ENCODE measurements at regions not wholly inside any gene's neighbourhood (a gene's known extent, or its start where the extent isn't known, plus 50 kb on each side); places are given as distances from the start of the nearest gene placed in this dataset.
"Not testable (repeated sequence)": the region's sequence is repeated elsewhere in the genome, so short reads cannot be mapped to it uniquely, and the experiment has no call there.

GRCh38 chrX:89099587-89099986 lies 352.6 kb downstream of the CPXCR1 start:
- H4K8ac ChIP-seq (ENCODE audit: low read depth in 2 of 2, low read length in 2 of 2); H3K9ac ChIP-seq (ENCODE audit: low read depth, low read length); CTCF ChIA-PET; H4K20me1 ChIP-seq (ENCODE audit: insufficient read depth, low read length); H3K18ac ChIP-seq (ENCODE audit: low read depth, low read length); H3K36me3 ChIP-seq (ENCODE audit: control insufficient read depth, insufficient read depth, low read length); DNase-seq; H3K27me3 ChIP-seq (ENCODE audit: control insufficient read depth, insufficient read depth, low read length); H2AK5ac ChIP-seq (ENCODE audit: low read depth, low read length); intact Hi-C loops (cut with micrococcal nuclease); H3K9me3 ChIP-seq (ENCODE audit: control insufficient read depth, insufficient read depth, low read length); H2BK120ac ChIP-seq (ENCODE audit: low read depth, low read length); BruUV-seq (replicated peaks); H3K56ac ChIP-seq (ENCODE audit: extremely low read depth, insufficient read depth, low read length); H2BK15ac ChIP-seq (ENCODE audit: low read depth, low read length); H3K9me1 ChIP-seq (ENCODE audit: insufficient read depth, low read length); H3K79me1 ChIP-seq (ENCODE audit: low read depth in 1 of 2, low read length in 2 of 2); H2AK9ac ChIP-seq (replicated peaks; ENCODE audit: low read depth, low read length, poor library complexity); in situ Hi-C loops (cut with MboI; ENCODE audit: low sequenced_read_pairs); H3K27ac ChIP-seq (ENCODE audit: insufficient read depth, low read length); H2AFZ ChIP-seq (replicated peaks; ENCODE audit: low read length, poor library complexity); H3K4me3 ChIP-seq (ENCODE audit: insufficient read depth, low read depth, low read length); H2BK20ac ChIP-seq (ENCODE audit: low read depth, low read length); ATAC-seq (ENCODE audit: low read depth); H3K4me1 ChIP-seq (ENCODE audit: control insufficient read depth, insufficient read depth, low read length); H3K4ac ChIP-seq (ENCODE audit: low read depth, low read length); H3K14ac ChIP-seq (replicated peaks; ENCODE audit: low read depth, low read length); H3K23ac ChIP-seq (ENCODE audit: low read depth, low read length); H4K5ac ChIP-seq (ENCODE audit: low read depth, low read length); H4K91ac ChIP-seq (ENCODE audit: insufficient read depth, low read depth, low read length); dilution Hi-C loops (cut with HindIII; ENCODE audit: low sequenced_read_pairs, unreplicated experiment); POLR2A ChIA-PET (ENCODE audit: unreplicated experiment); H3K4me2 ChIP-seq (ENCODE audit: low read depth, low read length); H2BK5ac ChIP-seq (ENCODE audit: low read depth, low read length, poor library complexity, severe bottlenecking): not testable (repeated sequence)
- no CpG with 5 or more reads among the region's 7 CpGs for WGBS, 2 experiments (ENCODE audit: extremely low coverage in 2 of 2, insufficient read length in 1 of 2)
